GM21786 (cell line): ENCODE measurements at regions not wholly inside any gene's neighbourhood (a gene's known extent, or its start where the extent isn't known, plus 50 kb on each side); places are given as distances from the start of the nearest gene placed in this dataset.

Experiments
- ATAC-seq: cut with Tn5 transposase; IDR thresholded peaks from one replicate; pipeline ENCODE4 v1.9.1; 2021; ENCODE audit not compliant: unreplicated experiment

DNA sequence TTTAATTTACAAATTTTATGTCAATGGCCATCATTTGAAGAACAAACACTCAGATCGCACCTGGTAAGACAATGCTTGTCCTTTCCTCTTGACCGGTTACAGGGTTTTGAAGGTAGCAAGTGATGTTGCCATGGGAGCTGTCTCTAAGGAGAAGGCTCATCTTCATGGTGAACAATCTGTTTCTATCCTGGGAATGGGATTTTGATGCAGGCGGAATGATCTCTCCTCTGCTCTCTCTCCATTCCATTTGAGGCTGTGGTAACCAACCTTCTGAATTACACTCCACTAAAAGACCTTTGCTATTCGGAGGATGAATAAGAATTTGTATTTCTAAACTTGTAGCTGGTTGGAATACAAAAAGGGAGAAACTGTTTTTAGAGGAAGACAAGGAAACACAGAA lies 57.9 kb upstream of the SLC5A9 start:
- no peak for ATAC-seq

DNA sequence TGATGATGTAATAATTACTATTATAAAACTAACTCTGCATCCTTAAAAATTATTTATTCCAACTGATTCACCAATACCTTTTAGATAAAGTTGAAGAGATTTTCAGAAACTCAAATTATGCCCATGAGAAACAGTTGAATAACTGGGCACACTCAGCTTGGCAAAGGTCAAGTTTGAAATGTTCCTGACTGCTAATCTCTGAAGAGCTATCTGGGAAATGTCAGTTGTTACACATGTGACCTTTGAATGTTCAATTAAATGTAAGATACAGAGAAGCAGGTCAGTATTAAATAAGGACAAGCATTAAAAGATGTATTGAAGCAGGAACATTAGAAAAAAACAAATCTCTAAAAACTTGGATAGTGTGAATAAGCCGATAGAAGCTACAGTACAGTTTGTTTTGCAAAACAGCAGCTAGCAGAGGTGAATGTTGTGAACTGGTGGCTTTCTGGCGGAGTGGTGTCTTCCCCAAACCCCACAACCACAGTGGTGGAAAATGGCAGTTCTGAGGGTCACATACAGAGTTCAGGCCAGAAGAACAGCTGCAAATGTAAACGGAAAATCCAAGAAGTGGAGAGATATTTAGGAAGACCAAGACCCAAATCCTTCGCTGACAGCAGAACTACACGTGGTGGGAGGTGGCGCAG lies 61.9 kb upstream of the SLC5A9 start:
- ATAC-seq = no peak

DNA sequence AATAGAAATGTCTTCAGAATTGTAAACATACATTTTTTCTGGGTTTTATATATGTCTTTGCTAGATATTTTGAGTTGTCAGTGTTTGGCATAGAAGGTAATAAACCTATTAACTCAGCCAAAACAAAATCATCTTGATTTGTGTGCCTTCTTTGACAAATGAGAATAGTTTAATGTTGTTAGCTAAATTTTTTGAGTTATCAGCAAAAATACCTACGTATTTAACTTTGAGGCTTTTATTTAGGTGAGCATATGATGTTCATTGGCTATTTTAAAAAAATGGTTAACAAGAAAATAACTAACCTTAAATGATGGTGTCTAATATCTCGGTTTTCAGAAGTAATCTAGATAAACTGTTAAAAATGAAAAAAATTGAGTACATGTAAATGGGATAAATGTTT lies 83.2 kb upstream of the SLC5A9 start:
- no peak for ATAC-seq

DNA sequence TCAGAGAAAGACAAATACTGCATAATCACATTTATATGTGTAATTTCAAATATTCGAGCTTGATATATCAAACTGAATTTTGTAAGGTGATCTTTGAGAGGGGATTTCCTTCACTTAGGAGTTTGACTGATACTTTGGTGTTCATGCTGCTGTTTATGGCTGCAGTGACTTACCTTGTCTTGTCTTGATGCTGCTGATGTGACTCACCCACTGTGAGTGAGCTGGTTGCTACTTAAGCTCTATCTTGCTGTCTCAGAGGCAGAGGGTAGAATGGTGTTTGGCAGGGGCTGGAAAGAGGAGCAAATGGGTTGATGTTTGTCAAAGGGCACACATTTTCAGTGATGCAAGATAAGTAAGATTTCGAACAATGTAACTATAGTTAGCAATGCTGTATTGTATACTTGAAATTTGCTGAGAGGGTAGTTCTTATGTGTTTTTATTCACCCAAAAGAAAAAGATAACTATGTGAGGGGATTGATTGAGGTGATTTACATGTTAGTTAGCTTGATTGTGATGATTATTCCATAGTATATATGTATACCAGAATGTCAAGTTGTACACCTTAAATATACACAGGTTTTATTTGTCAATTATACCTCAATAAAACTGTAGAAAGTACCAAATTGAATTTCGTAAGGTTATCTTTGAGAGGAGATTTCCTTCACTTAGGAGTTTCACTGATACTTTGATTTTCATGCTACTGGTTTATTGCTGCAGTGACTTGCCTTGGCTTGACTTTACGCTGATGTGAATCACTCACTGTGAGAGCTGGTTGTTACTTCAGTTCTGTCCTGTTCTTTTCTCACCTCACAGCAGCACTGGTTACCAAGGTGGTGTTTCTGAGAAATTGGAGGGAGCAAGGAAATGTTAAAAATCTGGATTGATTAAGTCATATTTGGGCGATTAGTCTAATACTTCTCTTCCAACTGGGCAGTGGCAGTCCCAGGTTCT lies 94.5 kb upstream of the SLC5A9 start:
- no peak for ATAC-seq

DNA sequence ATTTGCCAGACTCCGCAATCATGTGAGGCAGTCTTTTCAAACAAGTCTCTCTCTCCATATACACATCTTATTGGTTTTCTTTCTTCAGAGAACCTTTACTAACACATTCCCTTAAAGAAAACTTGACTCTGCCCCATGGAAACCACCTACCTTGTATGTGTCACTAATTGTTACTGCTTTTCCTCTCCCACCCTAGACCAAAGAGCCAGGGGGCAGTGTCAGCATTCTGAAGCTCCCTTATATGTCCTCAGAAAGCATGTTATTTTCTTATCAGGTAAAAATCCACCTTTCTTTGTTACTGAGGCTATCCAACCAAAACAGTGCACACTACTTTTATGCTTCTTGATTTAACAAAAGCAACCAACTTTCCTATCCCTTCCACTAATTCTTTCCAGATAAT lies 98.9 kb upstream of the SLC5A9 start:
- ATAC-seq = no peak

DNA sequence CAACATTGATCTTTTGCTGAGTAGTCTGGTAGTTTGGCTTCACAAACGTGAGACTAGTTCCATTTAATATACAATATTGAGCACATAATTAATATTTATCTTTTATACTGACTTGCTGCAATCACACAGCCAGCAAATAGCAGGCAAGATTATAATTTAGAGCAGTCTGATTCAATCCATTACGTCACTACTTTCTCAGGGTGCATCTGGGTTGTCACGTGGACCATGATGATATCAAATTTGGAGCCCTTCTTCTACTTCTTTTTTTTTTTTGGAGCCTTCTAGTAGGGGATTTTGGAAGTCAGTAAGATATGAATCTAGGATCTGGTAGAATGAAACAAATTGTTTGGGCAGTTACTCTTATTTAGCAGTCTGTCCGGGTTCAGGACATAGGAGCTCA lies 100.6 kb upstream of the SLC5A9 start:
- no peak for ATAC-seq

DNA sequence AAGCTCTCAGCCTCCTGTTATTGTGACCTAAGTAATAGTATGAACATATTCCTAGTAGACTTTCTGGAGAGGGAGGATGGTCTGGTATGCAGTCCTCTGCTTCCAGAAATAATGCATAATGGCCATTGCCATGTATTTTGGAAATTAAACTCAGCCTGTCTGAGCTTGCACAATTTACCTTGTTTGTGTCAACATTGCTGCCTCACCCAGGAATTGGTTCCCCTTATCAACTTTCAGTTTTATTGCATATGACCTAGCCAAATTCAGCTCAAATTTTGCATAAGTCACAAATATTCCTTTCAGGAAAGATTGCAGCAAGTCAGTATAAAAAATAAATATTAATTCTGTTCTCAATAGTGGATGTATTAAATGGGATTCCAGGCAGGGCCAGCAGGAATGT lies 101.9 kb upstream of the SLC5A9 start:
- no peak for ATAC-seq

DNA sequence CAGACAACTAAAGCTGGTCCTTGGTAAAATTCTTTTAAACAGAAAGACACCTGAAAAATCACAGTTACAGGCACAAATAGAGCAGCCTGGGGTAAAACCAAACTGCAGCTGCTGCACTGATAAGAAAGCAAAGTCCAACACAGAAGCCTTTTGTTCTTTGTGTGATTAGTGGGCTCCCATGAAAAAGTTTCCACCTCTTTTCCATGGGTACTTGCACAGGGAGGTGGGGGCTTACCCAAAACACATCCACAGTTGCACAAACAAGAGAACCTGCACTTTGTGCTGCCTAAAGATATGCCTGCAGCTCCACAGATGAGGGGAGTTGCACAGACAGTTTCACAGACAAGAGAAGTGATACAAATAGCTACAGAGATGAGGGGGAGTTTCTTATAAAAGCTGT lies 106.7 kb upstream of the SLC5A9 start:
- no peak for ATAC-seq

DNA sequence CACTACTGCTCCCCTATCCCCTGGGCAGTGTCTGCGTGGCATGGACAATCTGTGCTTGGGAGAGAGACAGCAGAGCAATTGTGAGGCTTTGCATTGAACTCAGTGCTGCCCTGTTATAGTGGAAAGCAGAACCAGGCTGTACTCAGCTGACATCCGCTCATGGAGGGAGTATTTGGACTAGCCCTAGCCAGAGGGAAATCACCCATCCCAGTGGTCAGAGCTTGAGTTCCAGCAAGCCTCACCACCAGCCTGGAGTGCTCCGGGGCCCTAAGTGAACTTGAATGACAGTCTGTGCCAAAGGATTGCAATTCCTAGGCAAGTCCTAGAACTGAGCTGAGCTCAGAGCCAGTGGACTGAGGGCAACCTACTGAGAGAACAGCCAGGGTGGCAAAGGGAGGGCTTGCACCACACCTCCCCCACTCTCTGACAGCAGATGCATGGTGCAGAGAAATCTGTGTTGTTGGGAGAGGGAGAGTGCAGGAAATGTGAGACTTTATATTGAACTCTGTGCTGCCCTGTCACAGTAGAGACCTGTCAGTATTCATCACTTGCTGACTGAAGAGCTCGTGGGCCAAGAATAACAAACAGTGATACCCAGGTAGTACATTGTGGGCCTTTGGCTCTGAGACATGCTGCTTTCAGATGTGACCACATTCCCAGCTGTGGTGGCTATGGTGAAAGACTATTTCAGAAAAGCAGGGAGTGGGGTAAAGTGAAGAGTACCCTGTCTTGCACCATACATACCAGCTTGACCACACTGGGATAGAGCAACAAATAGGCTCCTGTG lies 107.7 kb upstream of the SLC5A9 start:
- no peak for ATAC-seq

DNA sequence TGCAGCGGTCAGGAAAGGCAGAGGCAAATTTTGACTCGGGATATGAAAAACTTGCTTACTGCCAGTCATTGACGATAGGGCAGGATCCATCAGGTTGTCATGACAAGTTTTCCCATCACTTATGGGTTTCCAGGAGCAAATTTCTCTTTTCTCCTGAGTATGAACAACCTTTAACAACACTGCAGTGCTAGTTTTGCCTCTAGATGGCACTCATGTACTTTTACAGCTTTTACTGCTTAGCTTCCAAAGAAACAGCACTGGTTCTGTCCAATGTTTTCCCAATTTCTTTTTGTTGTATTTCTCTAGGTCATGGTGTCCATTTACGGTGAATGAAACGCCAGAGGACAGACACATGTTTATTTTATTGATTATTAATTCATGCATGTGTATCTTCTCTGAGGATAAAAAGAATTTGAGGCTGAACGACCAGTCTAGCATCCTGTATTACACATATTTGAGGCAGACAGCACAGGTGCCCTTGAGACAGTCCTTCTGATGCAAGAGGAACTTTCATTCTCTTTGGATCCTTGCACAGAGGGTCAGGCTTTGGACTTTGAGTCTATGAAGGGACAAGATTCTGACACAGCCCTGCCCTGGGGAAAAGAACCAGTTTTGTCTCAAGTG lies 112.3 kb upstream of the TRABD2B start:
- ATAC-seq = no peak

DNA sequence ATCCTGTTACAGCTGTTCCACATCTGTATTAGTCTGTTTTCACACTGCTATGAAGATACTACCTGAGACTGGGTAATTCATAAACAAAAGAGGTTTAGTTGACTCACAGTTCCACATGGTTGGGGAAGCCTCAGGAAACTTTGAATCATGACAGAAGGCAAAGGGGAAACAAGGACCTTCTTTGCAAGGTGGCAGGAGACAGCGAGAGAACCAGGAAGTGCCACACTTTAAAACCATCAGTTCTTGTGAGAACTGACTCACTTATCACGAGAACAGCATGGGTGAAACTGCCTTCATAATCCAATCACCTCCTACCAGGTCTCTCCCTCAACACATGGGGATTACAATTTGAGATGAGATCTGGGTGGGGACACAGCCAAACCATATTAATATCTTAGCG lies 110.3 kb upstream of the TRABD2B start:
- no peak for ATAC-seq

DNA sequence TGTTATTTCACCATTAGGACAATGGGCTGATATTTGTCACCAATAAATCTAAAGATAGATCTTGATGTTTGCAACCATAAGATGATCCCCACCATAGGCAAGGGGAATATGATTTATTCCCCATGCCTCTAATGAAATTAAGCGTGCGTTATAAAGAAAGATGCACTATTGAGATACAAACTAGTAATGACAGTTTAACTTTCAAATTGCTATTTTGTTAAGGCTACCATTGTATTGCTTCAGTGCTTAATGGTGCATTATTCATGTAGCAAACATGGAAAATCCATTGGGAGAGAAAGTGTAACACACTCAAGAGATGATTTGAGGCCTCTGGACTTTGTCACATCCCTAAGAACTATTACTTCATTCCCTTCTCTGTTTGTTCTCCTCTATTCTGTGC lies 108.9 kb upstream of the TRABD2B start:
- no peak for ATAC-seq

DNA sequence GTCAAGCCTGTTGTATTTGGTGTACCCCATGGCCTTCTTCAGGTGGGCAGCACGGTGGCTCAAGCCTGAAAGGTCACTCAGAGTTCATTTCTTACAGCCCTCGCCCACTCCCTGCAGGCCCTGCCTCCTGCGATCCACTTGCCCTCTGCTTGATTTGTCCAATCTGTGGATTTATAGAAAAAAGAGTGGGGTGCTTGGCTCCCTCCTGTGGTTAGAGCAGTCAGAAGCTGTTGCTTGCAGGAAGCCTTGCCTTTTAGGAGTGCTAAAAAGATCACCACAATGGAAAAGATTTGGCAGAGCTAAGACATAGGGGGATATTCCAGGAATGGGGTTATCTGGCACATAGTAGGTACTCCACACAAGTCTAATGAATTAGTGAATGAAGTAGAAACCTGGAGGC lies 108.0 kb upstream of the TRABD2B start:
- no peak for ATAC-seq

DNA sequence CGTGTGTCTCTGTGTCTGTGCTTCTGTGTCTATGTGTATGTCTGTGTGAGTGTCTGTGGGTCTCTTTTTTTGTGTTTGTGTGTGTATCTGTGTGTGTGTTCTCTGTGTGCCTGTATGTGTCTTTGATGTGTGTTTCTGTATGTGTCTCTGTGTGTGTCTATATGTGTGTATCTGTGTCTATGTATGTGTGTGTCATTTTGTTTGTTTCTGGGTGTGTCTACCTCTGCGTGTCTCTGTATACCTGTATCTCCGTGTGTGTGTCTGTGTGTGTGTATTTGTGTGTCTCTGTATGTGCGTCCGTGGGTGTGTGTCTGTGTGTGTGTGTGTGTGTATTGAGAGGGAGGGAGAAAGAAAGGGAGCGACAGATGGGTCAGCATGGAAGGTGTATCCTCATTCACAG lies 106.3 kb upstream of the TRABD2B start:
- no peak for ATAC-seq

DNA sequence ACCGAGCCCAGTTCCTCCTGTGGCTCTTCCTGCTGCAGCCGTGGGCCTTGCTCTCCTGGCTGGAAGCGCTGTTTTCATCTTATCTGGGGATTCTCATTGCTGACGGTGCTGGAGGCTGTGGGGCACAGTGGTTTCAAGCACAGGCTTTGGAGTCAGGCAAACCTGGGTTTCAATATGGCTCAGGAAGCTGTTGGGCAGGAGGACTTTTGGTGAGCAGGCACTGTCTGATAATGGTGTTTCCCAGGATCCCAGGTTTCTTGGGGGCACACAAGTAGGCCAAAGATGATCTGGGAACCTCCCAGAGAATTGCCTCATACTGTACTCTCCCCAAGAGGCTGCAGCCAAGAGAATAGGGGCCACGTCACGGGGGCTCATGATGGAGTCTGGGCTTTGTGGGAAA lies 105.6 kb upstream of the TRABD2B start:
- ATAC-seq = no peak

DNA sequence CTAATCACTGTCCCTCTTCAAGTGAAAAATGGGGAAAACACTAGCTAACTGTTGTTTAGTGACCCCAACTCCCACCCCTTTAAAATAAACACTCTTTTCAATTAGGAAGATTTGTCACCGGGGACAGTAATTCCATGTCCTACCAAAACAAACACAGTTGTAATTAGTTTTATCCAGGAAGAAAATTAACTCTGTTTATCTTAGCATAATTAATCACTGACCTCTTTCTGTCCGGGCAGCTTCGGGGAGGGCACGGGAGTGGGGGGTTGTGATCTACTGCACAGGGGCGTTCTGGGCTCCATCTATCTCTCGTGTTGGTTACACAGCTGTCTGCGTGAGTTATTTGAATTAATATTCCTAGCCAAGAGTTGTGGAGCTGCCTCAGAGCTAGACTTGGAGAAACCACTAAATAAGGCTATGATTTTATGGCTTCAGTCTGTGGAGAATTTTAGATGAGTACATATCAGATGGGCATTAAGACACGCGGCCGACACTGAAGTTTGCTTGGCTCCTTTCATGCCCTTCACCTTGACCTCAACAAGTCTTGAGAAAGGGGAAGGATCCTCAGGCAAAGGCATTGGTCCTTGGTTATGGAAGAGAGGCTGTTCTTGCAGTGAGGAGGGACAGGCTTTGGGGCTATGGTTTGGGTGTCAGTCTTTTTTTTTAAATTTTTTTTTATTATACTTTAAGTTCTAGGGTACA lies 102.0 kb upstream of the TRABD2B start:
- ATAC-seq = no peak

DNA sequence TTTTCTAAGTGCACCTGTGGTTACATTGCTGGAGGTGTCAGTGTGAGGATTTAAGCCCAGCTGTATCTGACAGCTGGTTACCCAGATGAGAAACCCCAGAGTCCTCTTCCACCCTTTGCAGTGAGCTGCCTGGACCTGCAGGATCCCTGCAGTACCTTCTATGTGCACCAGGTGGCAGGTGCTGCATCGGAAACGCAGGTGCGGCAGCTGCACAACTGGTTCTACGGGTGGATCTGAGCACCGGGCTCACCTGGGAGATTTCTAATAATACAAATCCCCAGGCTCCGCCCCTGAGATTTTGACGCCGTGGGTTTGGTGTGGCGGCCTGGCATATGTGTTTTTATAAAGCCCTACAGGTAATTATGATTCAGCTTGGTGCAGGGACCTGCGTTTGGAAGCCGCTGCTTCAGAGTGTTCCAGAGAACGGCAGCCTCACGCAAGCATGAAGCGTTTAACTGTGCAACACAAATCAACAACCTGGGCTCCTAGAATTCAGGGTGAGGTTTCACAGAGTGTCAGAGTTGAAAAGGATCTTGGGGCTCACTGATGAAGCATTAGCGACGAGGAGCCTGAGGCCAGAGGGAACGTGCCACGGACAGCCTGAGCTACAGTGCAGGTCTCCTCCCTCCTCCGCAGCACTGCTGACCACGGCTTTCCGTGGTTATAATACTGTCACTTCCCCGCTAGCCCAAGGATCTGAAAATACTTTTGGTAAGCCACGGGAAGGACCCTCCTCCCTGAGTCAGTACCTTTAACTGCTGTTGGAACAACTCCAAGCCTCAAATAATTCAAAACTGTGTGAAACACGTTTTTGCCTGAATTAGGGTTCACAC lies 96.7 kb upstream of the TRABD2B start:
- no peak for ATAC-seq

DNA sequence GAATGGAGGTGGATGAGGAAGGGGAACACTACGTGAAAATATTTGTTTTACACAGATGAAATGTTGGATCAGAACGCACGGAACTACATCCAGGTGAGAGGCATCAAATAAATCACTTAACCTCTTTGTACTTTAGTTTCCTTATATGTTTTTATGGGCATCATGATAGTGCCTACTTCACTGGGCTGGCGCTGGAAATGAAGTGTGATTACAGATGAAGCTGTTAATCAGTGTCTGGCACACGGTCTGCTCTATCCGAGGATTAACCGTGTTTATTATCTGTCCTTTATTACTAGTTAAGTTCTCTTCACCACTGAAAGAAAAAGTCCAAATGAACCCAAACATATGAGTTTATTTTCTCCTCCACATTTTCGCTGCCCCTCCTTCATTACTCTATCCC lies 96.0 kb upstream of the TRABD2B start:
- no peak for ATAC-seq

DNA sequence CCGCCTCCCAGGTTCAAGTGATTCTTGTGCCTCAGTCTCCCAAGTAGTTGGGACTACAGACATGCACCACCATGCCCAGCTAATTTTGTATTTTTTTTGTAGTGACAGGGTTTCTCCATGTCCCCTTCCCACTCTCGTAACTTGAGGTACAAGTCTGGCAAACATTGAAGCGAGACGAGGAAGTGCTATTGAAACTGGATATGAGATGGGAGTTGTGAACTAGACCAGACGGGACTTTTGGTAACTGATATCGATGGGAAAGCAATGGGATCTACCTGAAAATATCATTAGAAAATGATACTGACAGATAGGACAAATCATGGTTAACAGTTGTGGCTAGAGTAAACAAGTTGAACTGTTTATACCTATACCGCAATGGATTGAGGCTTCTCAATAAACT lies 95.2 kb upstream of the TRABD2B start:
- no peak for ATAC-seq

DNA sequence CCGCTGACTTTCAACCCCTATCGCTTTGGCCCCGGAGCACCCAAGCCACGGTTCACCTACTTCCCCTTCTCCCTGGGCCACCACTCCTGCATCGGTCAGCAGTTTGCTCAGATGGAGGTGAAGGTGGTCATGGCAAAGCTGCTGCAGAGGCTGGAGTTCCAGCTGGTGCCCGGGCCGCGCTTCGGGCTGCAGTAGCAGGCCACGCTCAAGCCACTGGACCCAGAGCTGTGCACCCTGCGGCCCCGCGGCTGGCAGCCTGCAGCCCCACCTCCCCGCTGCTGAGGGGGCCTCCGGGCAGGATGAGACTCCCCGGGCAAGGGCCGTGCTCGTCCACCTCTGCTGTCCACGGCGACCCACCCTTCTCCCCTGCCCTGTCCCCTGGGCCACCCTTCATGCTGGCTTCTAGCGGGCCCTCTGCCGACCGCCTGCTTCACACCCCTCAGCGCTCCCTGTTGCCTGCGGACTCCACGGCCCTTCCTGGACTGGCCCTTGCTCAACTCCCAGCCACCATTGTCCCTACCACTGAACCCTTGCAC lies 92.2 kb upstream of the TRABD2B start:
- no peak for ATAC-seq
